ENCODE measurements at regions not wholly inside any gene's neighbourhood (a gene's known extent, or its start where the extent isn't known, plus 50 kb on each side); places are given as distances from the start of the nearest gene placed in this dataset.
A peak's percentile ranks its signal among the peaks of the same experiment; 100 is the strongest.

- Histone ChIP-seq H2BK15ac (ENCODE audit: low read length) (0 out of 2 replicates have a peak overlapping the region, but pooled peaks have one; percentile 33), H3K27ac (ENCODE audit: low read depth, low read length) (no peak overlapping the region), H3K9me3 (ENCODE audit: insufficient read depth in 2 of 2, low read depth in 1 of 2, low read length in 1 of 2) (no peaks in the 10 kb centered on the region), H4K91ac (replicated peaks; ENCODE audit: insufficient read length, low read length) (no peak overlapping the region), H3K79me1 (ENCODE audit: low read depth, low read length) (no peaks in the 10 kb centered on the region), H3K27me3 (replicated peaks in 1 of 4; ENCODE audit: control insufficient read depth in 3 of 4, extremely low read depth in 1 of 4, insufficient read depth in 3 of 4, low read length in 3 of 4) (no peaks in the 10 kb centered on the region), H3K56ac (replicated peaks; ENCODE audit: insufficient read length, low read depth, low read length) (no peak overlapping the region), H3K18ac (ENCODE audit: extremely low read depth, low read length) (no peak overlapping the region), H3K9ac (replicated peaks in 1 of 4; ENCODE audit: extremely low read depth in 1 of 4, low read depth in 3 of 4, low read length in 3 of 4) (no peak overlapping the region), H3K14ac (ENCODE audit: insufficient read length) (no peak overlapping the region), H4K8ac (ENCODE audit: extremely low read depth, insufficient read depth, low read length) (no peak overlapping the region), H4K20me1 (replicated peaks in 1 of 2; ENCODE audit: control insufficient read depth in 1 of 2, insufficient read depth in 2 of 2, low read length in 2 of 2) (no peaks in the 10 kb centered on the region), H3K4me2 (ENCODE audit: insufficient read depth in 1 of 2, low read depth in 2 of 2, low read length in 2 of 2) (no peak overlapping the region), H2AFZ (ENCODE audit: low read length) (no peak overlapping the region), H3K23me2 (ENCODE audit: low read depth, low read length) (no peaks in the 10 kb centered on the region), H2BK12ac (ENCODE audit: low read depth, low read length) (no peak overlapping the region), H3K36me3 (ENCODE audit: control insufficient read depth in 2 of 4, insufficient read depth in 4 of 4, low read length in 3 of 4) (no peaks in the 10 kb centered on the region), H3K4ac (replicated peaks; ENCODE audit: insufficient read length, low read depth, low read length) (no peak overlapping the region), H2AK5ac (ENCODE audit: low read depth, low read length) (no peak overlapping the region), H3K4me1 (replicated peaks in 1 of 4; ENCODE audit: control insufficient read depth in 3 of 4, insufficient read depth in 4 of 4, low read length in 3 of 4) (peaks cover 0 to 3% (median 0%) of the 10 kb centered on the region in 4 experiments; a peak in 1 of 7 replicates), H4K5ac (ENCODE audit: insufficient read length, low read depth, low read length) (no peak overlapping the region), H2BK120ac (replicated peaks; ENCODE audit: low read depth, low read length) (no peak overlapping the region), H2BK5ac (ENCODE audit: low read depth, low read length) (no peak overlapping the region), H3K79me2 (ENCODE audit: control insufficient read depth in 1 of 2, insufficient read depth in 2 of 2, low read length in 2 of 2) (no peaks in the 10 kb centered on the region), H3K4me3 (ENCODE audit: extremely low read depth in 1 of 4, insufficient read depth in 2 of 4, low read depth in 3 of 4, low read length in 4 of 4) (no peak overlapping the region), H2BK20ac (ENCODE audit: low read length) (no peak overlapping the region), H3K23ac (ENCODE audit: insufficient read length) (no peak overlapping the region)
- POLR2A ChIA-PET (ENCODE audit: partially characterized antibody): no interaction called here
- DNase-seq (ENCODE audit: low read depth in 1 of 2, low spot score in 2 of 2): no peak
- FAIRE-seq: no peak
- WGBS, 2 experiments (ENCODE audit: extremely low coverage in 1 of 2, insufficient coverage in 1 of 2, insufficient read length in 1 of 2, insufficient replicate concordance in 2 of 2, low coverage in 1 of 2, low lambda C conversion rate in 2 of 2, missing lambda C conversion rate in 1 of 2): 79% methylated on average over 2 of the region's 2 CpGs; no CpG with 5 or more reads in 1 of the 2 experiments
- TF ChIP-seq KDM1A (IDR thresholded peaks at IDR 0.05; ENCODE audit: borderline replicate concordance, low read length) (peak; percentile 61; the same call in 1 of the 2 replicates), RFX5 (IDR thresholded peaks at IDR 0.05; ENCODE audit: borderline replicate concordance, low read depth, low read length) (no peak)
- CTCF ChIA-PET (ENCODE audit: partially characterized antibody): interaction anchor here (0.8 kb wide), 1 partner anchor 15 kb away, joined by 3 read pairs; no protein-coding TSS in a partner anchor
Measured at GRCh38 chr13:67742478-67742877, 512.3 kb upstream of the PCDH9 start.

Data from H1 (cell line).